GDM1 (cell line): ENCODE measurements at regions not wholly inside any gene's neighbourhood (a gene's known extent, or its start where the extent isn't known, plus 50 kb on each side); places are given as distances from the start of the nearest gene placed in this dataset.
"Not testable (repeated sequence)": the region's sequence is repeated elsewhere in the genome, so short reads cannot be mapped to it uniquely, and the experiment has no call there.

Experiments
- DNase-seq: peaks from one replicate; lab custom pipeline; 2025; lab: John Stamatoyannopoulos, UW

- DNase-seq = not testable (repeated sequence)
Observed at GRCh38 chr2:111474198-111474705, 353.5 kb downstream of the BCL2L11 start.

- DNase-seq = not testable (repeated sequence)
Observed at GRCh38 chr2:111478335-111478734, 357.6 kb downstream of the BCL2L11 start.

- DNase-seq = not testable (repeated sequence)
Observed at GRCh38 chr2:111478871-111479318, 358.2 kb downstream of the BCL2L11 start.

GRCh38 chr2:111480016-111480625, 359.4 kb downstream of the BCL2L11 start:
- not testable (repeated sequence) for DNase-seq

- DNase-seq = not testable (repeated sequence)
Observed at GRCh38 chr2:111480633-111481032, 359.9 kb downstream of the BCL2L11 start.

- DNase-seq = not testable (repeated sequence)
Observed at GRCh38 chr2:111481219-111481618, 360.5 kb downstream of the BCL2L11 start.

- not testable (repeated sequence) for DNase-seq
Observed at GRCh38 chr2:111482987-111483679, 362.4 kb downstream of the BCL2L11 start.

- DNase-seq = not testable (repeated sequence)
Observed at GRCh38 chr2:111484097-111484496, 363.4 kb downstream of the BCL2L11 start.

GRCh38 chr2:111485895-111486294, 365.2 kb downstream of the BCL2L11 start:
- not testable (repeated sequence) for DNase-seq

GRCh38 chr2:111488451-111488850, 367.7 kb downstream of the BCL2L11 start:
- not testable (repeated sequence) for DNase-seq

- not testable (repeated sequence) for DNase-seq
Observed at GRCh38 chr2:111489460-111489859, 368.7 kb downstream of the BCL2L11 start.

- DNase-seq = not testable (repeated sequence)
Observed at GRCh38 chr2:111491181-111491580, 370.5 kb downstream of the BCL2L11 start.

GRCh38 chr2:111491614-111492013, 370.9 kb downstream of the BCL2L11 start:
- DNase-seq = not testable (repeated sequence)

- not testable (repeated sequence) for DNase-seq
Observed at GRCh38 chr2:111492995-111493719, 372.4 kb downstream of the BCL2L11 start.

- DNase-seq = not testable (repeated sequence)
Observed at GRCh38 chr2:111493720-111494078, 373.0 kb downstream of the BCL2L11 start.

GRCh38 chr2:111494288-111494980, 373.7 kb downstream of the BCL2L11 start:
- DNase-seq = not testable (repeated sequence)

- DNase-seq = not testable (repeated sequence)
Observed at GRCh38 chr2:111494981-111495315, 374.2 kb downstream of the BCL2L11 start.

GRCh38 chr2:111495636-111496035, 374.9 kb downstream of the BCL2L11 start:
- not testable (repeated sequence) for DNase-seq

GRCh38 chr2:111496176-111496575, 375.5 kb downstream of the BCL2L11 start:
- not testable (repeated sequence) for DNase-seq

- DNase-seq = not testable (repeated sequence)
Observed at GRCh38 chr2:111496860-111497259, 376.1 kb downstream of the BCL2L11 start.

- DNase-seq = not testable (repeated sequence)
Observed at GRCh38 chr2:111497270-111497669, 376.6 kb downstream of the BCL2L11 start.

GRCh38 chr2:111500536-111501062, 379.9 kb downstream of the BCL2L11 start:
- DNase-seq = not testable (repeated sequence)
